WERI-Rb-1 (cell line): ENCODE measurements at regions not wholly inside any gene's neighbourhood (a gene's known extent, or its start where the extent isn't known, plus 50 kb on each side); places are given as distances from the start of the nearest gene placed in this dataset.

ENCODE experiments used
- DNase-seq: peaks from one replicate; pipeline ENCODE4 v3.0.0-alpha.2; 2020
- H3K27ac ChIP-seq: fragments of 250-450 bp; sonication (Bioruptor Pico); 2 replicates; pipeline ENCODE4 v1.5.1; 2020; ENCODE audit warnings: mild to moderate bottlenecking, moderate library complexity
- H3K27me3 ChIP-seq: fragments of 250-450 bp; sonication (Bioruptor Pico); 2 replicates; pipeline ENCODE4 v1.5.1; 2021; ENCODE audit warnings: mild to moderate bottlenecking, low read depth, moderate library complexity; ENCODE audit not compliant: insufficient read depth, severe bottlenecking
- H3K36me3 ChIP-seq: fragments of 250-450 bp; sonication (Bioruptor Pico); 2 replicates; pipeline ENCODE4 v1.5.1; 2020; ENCODE audit warnings: mild to moderate bottlenecking, moderate library complexity
- H3K4me3 ChIP-seq: 2 replicates; pipeline ENCODE4 v1.5.1; 2011; ENCODE audit warnings: low read depth, mild to moderate bottlenecking, control low read depth, low read length
- H3K9me3 ChIP-seq: fragments of 250-450 bp; sonication (Bioruptor Pico); 2 replicates; pipeline ENCODE4 v1.5.1; 2021; ENCODE audit warnings: mild to moderate bottlenecking, moderate library complexity; ENCODE audit not compliant: severe bottlenecking
- TF ChIP-seq, protein P1 (sequence below): IDR thresholded peaks from 2 replicates; pipeline ENCODE4 v1.5.1; 2011; ENCODE audit warnings: low read depth, mild to moderate bottlenecking, control low read depth, inconsistent platforms, low read length

DNA sequence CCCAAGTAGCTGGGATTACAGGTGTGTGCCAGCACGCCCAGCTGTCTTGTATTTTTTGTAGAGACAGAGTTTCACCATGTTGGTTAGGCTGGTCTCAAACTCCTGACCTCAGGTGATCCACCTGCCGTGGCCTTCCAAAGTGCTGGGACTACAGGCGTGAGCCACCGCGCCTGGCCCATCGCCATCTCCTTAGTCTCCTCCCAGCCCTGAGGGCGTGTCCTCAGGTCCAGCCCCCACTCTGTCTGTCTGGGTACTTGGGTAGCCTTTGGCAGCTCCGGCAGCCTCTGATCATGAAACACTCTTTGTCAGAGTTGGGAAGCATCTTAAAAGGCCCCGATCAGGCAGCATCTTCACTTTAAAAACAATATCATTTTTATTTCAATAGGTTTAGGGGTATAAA lies 90.3 kb upstream of the DISP3 start:
- TF ChIP-seq, protein P1, sequence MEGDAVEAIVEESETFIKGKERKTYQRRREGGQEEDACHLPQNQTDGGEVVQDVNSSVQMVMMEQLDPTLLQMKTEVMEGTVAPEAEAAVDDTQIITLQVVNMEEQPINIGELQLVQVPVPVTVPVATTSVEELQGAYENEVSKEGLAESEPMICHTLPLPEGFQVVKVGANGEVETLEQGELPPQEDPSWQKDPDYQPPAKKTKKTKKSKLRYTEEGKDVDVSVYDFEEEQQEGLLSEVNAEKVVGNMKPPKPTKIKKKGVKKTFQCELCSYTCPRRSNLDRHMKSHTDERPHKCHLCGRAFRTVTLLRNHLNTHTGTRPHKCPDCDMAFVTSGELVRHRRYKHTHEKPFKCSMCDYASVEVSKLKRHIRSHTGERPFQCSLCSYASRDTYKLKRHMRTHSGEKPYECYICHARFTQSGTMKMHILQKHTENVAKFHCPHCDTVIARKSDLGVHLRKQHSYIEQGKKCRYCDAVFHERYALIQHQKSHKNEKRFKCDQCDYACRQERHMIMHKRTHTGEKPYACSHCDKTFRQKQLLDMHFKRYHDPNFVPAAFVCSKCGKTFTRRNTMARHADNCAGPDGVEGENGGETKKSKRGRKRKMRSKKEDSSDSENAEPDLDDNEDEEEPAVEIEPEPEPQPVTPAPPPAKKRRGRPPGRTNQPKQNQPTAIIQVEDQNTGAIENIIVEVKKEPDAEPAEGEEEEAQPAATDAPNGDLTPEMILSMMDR: no peak
- Histone ChIP-seq H3K4me3 (no peak overlapping the region), H3K27ac (no peak overlapping the region), H3K27me3 (no peaks in the 10 kb centered on the region), H3K9me3 (no peaks in the 10 kb centered on the region), H3K36me3 (no peaks in the 10 kb centered on the region)
- DNase-seq: no peak

DNA sequence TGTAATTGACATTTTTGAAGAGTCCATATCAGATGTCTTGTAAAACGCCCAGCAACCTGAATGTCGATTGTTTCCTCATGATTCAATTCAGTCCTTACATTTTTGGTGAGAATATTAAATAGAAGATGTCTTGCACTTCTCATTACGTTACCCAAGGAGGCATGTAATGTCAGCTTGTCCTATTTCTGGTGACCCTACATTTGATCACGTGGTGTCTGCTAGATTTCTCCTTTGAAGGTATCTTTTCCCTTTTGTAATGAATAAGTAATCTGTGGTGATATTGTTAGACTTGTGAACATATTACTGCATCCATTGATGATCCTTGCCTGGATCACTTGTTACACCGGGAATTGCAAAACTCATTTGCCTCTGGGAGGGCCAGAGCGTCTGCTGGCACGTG lies 87.6 kb upstream of the DISP3 start:
- Histone ChIP-seq H3K27me3 (no peaks in the 10 kb centered on the region), H3K27ac (no peak overlapping the region), H3K4me3 (no peak overlapping the region), H3K9me3 (no peaks in the 10 kb centered on the region), H3K36me3 (no peaks in the 10 kb centered on the region)
- no peak for DNase-seq
- TF ChIP-seq, protein P1: no peak

DNA sequence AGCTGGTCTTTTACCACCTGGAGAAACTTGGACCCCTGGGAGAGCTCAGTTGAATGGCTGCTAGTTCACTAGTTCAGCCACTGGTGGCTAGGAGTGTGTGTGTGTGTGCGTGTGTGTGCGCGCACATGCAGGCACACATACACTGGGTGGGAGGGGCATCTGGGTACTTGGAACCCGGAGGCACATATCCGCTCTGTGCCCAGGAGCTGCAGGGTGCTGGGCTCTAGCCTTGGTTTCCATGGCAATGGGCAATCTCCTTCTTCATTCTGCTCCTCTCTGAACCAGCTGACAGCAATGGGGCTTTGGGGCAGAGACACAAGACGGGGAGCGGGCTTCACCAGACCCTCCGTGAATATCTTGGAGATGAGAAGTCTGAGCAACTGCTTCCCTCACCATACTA lies 87.1 kb upstream of the DISP3 start:
- no peaks in the 10 kb centered on the region for H3K9me3 ChIP-seq
- H3K27ac ChIP-seq: no peak overlapping the region
- no peak overlapping the region for H3K4me3 ChIP-seq
- no peak for DNase-seq
- TF ChIP-seq, protein P1: no peak
- no peaks in the 10 kb centered on the region for H3K27me3 ChIP-seq
- no peaks in the 10 kb centered on the region for H3K36me3 ChIP-seq

DNA sequence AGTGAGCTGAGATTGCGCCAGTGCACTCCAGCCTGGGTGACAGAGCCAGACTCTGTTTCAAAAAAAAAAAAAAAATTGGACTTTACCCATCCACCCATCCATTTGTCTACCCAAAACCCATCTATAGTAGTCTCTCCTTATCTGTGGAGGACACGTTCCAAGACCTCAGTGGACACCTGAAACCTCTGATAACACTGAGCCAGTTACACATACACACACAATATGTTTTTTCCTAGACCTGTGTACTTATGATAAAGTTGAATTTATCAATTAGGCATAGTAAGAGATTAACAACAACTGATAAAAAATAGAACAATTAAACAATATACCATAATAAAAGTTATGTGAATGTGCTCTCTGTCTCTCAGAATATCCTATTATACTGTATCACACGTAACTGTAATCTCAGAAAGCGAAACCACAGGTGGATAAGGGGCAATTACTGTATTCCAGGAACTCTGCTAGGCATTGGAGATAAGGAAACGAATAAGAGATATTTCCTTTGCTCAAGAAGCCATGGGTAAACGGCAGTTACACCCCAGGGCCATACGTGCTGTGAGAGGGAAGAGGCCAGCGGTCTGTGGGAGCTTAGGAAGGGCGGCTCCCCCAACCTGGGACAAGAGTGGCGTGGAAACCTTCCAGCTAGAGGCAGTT lies 84.2 kb upstream of the DISP3 start:
- Histone ChIP-seq H3K9me3 (no peaks in the 10 kb centered on the region), H3K4me3 (no peak overlapping the region), H3K27ac (no peak overlapping the region), H3K27me3 (no peaks in the 10 kb centered on the region), H3K36me3 (no peaks in the 10 kb centered on the region)
- DNase-seq: no peak
- TF ChIP-seq, protein P1: no peak

GRCh38 chr1:11395616-11396015 lies 83.3 kb upstream of the DISP3 start:
- H3K9me3 ChIP-seq: no peaks in the 10 kb centered on the region
- no peaks in the 10 kb centered on the region for H3K27me3 ChIP-seq
- no peaks in the 10 kb centered on the region for H3K36me3 ChIP-seq
- no peak overlapping the region for H3K27ac ChIP-seq
- TF ChIP-seq, protein P1: no peak
- no peak overlapping the region for H3K4me3 ChIP-seq
- no peak for DNase-seq
